HEK293 (cell line): ENCODE measurements at regions not wholly inside any gene's neighbourhood (a gene's known extent, or its start where the extent isn't known, plus 50 kb on each side); places are given as distances from the start of the nearest gene placed in this dataset.

Source experiments
- CTCF ChIP-seq: fragments of 450-650 bp; formaldehyde crosslinking; IDR thresholded peaks from 2 replicates; pipeline ENCODE4 v1.5.1; 2016; ENCODE audit warnings: missing biosample characterization, missing genetic modification characterization
- REPIN1 ChIP-seq: fragments of 450-650 bp; formaldehyde crosslinking; IDR thresholded peaks from 2 replicates; pipeline ENCODE4 v1.5.1; 2017; ENCODE audit warnings: missing biosample characterization, missing genetic modification characterization, low read depth
- ZBTB6 ChIP-seq: fragments of 450-650 bp; formaldehyde crosslinking; IDR thresholded peaks from 2 replicates; pipeline ENCODE4 v1.5.1; 2017; ENCODE audit warnings: missing biosample characterization, missing genetic modification characterization
- ZNF18 ChIP-seq: fragments of 450-650 bp; formaldehyde crosslinking; IDR thresholded peaks from 2 replicates; pipeline ENCODE4 v1.5.1; 2016; ENCODE audit warnings: missing biosample characterization, missing genetic modification characterization

GRCh38 chr3:43966126-43966525 lies 275.4 kb downstream of the ABHD5 start:
- TF ChIP-seq CTCF (no peak), ZBTB6 (tag by site-specific recombination) (no peak), REPIN1 (tag by site-specific recombination) (no peak), ZNF18 (tag by site-specific recombination) (no peak)
